Endothelial cell of umbilical vein (primary cell): ENCODE measurements at regions not wholly inside any gene's neighbourhood (a gene's known extent, or its start where the extent isn't known, plus 50 kb on each side); places are given as distances from the start of the nearest gene placed in this dataset.

Source experiments
- BruUV-seq: library from RNA; stranded (reverse); fragments of 400-500 nt; replicated peaks from 2 replicates; lab custom pipeline; 2021; lab: Mats Ljungman, UMichigan
- CTCF ChIA-PET: fragments of 300-600, 350-600 bp; sonication (Branson Sonifier 250); formaldehyde crosslinking; loops from one replicate; lab custom pipeline; 2021; ENCODE audit warnings: antibody characterized with exemption, inconsistent platforms; lab: Charles Lee
- POLR2A ChIA-PET: fragments of 300-600, 350-600 bp; sonication (Branson Sonifier 250); formaldehyde crosslinking; loops from one replicate; lab custom pipeline; 2021; ENCODE audit warnings: antibody characterized with exemption, inconsistent platforms; lab: Charles Lee
- DNase-seq: peaks from one replicate; pipeline ENCODE4 v3.0.0-alpha.2; 2011; ENCODE audit warnings: low read depth, low spot score
- FAIRE-seq: peaks from 2 replicates; lab custom pipeline; 2011; peaks lifted over from hg19 to GRCh38; lab: Jason Lieb, UNC
- H2AFZ ChIP-seq: 2 replicates; pipeline ENCODE4 v1.6.0; 2012; ENCODE audit warnings: low read depth, low read length, control low read depth, inconsistent platforms
- H3K27ac ChIP-seq: 2 replicates; pipeline ENCODE4 v1.5.1; 2011; ENCODE audit warnings: low read depth, mild to moderate bottlenecking, control low read depth, low read length, moderate library complexity; ENCODE audit not compliant: insufficient read depth
- H3K27me3 ChIP-seq, 2 experiments: 2 replicates each; pipeline versions ENCODE4 v1.6.0 to v1.6.1; 2011; ENCODE audit warnings: low read length in 2 of 2, mixed read lengths in 1 of 2; ENCODE audit not compliant: control insufficient read depth in 2 of 2, insufficient read depth in 2 of 2
- H3K36me3 ChIP-seq, 2 experiments: 2 replicates in 1 of 2; 3 replicates in 1 of 2; pipeline ENCODE4 v1.5.1; 2011; ENCODE audit warnings: low read length in 2 of 2, mild to moderate bottlenecking in 1 of 2, moderate library complexity in 1 of 2; ENCODE audit not compliant: control insufficient read depth in 2 of 2, insufficient read depth in 2 of 2; ENCODE audit errors: extremely low read depth in 1 of 2
- H3K4me1 ChIP-seq: 3 replicates; pipeline ENCODE4 v1.5.1; 2011; ENCODE audit warnings: mild to moderate bottlenecking, low read length; ENCODE audit not compliant: control insufficient read depth, insufficient read depth; ENCODE audit errors: extremely low read depth
- H3K4me2 ChIP-seq: 2 replicates; pipeline ENCODE4 v1.6.1; 2011; ENCODE audit warnings: low read length, control low read depth, mixed read lengths; ENCODE audit not compliant: insufficient read depth
- H3K4me3 ChIP-seq, 3 experiments: fragments of 200-600 bp in 1 of 3; sonication (generic), shearing (Covaris generic) in 1 of 3; replicated peaks in 1 of 3; 2 replicates each; pipeline ENCODE4 v1.5.1; 2011 to 2016; ENCODE audit warnings: control low read depth in 3 of 3, low read length in 3 of 3, mild to moderate bottlenecking in 2 of 3, inconsistent platforms in 1 of 3, low read depth in 1 of 3, moderate library complexity in 1 of 3; ENCODE audit not compliant: insufficient read depth in 1 of 3
- H3K79me2 ChIP-seq: 2 replicates; pipeline ENCODE4 v1.6.0; 2012; ENCODE audit warnings: low read length, inconsistent platforms; ENCODE audit not compliant: control insufficient read depth, insufficient read depth
- H3K9ac ChIP-seq: replicated peaks from 2 replicates; pipeline ENCODE3; 2011; ENCODE audit warnings: low read length, control low read depth; ENCODE audit not compliant: insufficient read depth; ENCODE audit errors: extremely low read depth
- H3K9me1 ChIP-seq: replicated peaks from 3 replicates; pipeline ENCODE4 v1.6.0; 2011; ENCODE audit warnings: mild to moderate bottlenecking, low read length; ENCODE audit not compliant: control insufficient read depth, insufficient read depth; ENCODE audit errors: extremely low read depth
- H3K9me3 ChIP-seq: replicated peaks from 2 replicates; pipeline ENCODE4 v1.5.1; 2012; ENCODE audit warnings: low read length, inconsistent platforms; ENCODE audit not compliant: control insufficient read depth, insufficient read depth
- H4K20me1 ChIP-seq: replicated peaks from 2 replicates; pipeline ENCODE3; 2011; ENCODE audit warnings: mild to moderate bottlenecking, low read length; ENCODE audit not compliant: control insufficient read depth, insufficient read depth; ENCODE audit errors: extremely low read depth
- CTCF ChIP-seq, 2 donors: IDR thresholded peaks; 1 replicate in 1 of 2; 2 replicates in 1 of 2; pipeline ENCODE4 v1.5.1; 2011; ENCODE audit warnings: low read length in 2 of 2, mild to moderate bottlenecking in 2 of 2, moderate library complexity in 2 of 2, control low read depth in 1 of 2, inconsistent platforms in 1 of 2, low read depth in 1 of 2; ENCODE audit not compliant: insufficient read depth in 1 of 2; ENCODE audit errors: extremely low read depth in 1 of 2
- EZH2 ChIP-seq: IDR thresholded peaks from 2 replicates; pipeline ENCODE4 v1.6.1; 2012; ENCODE audit warnings: borderline replicate concordance, low read depth, mild to moderate bottlenecking, moderate library complexity, low read length, inconsistent platforms; ENCODE audit not compliant: severe bottlenecking
- FOS ChIP-seq: IDR thresholded peaks from 2 replicates; pipeline ENCODE4 v1.6.1; 2011; ENCODE audit warnings: mild to moderate bottlenecking, low read length, moderate library complexity, borderline replicate concordance; ENCODE audit not compliant: insufficient read depth
- GATA2 ChIP-seq: IDR thresholded peaks from 2 replicates; pipeline ENCODE4 v1.7.0; 2011; ENCODE audit warnings: low read depth, mild to moderate bottlenecking, moderate library complexity, mixed read lengths, low read length; ENCODE audit not compliant: insufficient read length, insufficient read depth
- JUN ChIP-seq: IDR thresholded peaks from 2 replicates; pipeline ENCODE4 v1.6.1; 2011; ENCODE audit warnings: borderline replicate concordance, low read depth; ENCODE audit not compliant: insufficient read length, insufficient read depth
- MYC ChIP-seq: IDR thresholded peaks from one replicate; pipeline ENCODE4 v1.6.1; 2011; ENCODE audit warnings: mild to moderate bottlenecking, low read depth, low read length
- POLR2A ChIP-seq: IDR thresholded peaks from 2 replicates; pipeline ENCODE4 v1.6.1; 2012; ENCODE audit warnings: low read depth, mild to moderate bottlenecking, control low read depth, low read length
- POLR2AphosphoS5 ChIP-seq: IDR thresholded peaks from 2 replicates; pipeline ENCODE4 v1.6.1; 2012; ENCODE audit warnings: low read depth, mild to moderate bottlenecking, control low read depth, low read length, moderate library complexity; ENCODE audit not compliant: insufficient read depth
- dilution Hi-C: fragments of 300-500 bp; cut with MboI; formaldehyde crosslinking; loops from one replicate; pipeline ENCODE4 v1.15.0; 2019; ENCODE audit warnings: low sequenced_read_pairs; ENCODE audit not compliant: extremely low pct_ligation_motif_present
- intact Hi-C: fragments of 100-400 bp; cut with micrococcal nuclease; formaldehyde crosslinking; loops from one replicate; pipeline ENCODE4 v1.10.0; 2022
- TF ChIP-seq, protein P1 (sequence below): IDR thresholded peaks from 2 replicates; pipeline ENCODE4 v1.6.1; 2011; ENCODE audit not compliant: insufficient read depth, insufficient read length

DNA sequence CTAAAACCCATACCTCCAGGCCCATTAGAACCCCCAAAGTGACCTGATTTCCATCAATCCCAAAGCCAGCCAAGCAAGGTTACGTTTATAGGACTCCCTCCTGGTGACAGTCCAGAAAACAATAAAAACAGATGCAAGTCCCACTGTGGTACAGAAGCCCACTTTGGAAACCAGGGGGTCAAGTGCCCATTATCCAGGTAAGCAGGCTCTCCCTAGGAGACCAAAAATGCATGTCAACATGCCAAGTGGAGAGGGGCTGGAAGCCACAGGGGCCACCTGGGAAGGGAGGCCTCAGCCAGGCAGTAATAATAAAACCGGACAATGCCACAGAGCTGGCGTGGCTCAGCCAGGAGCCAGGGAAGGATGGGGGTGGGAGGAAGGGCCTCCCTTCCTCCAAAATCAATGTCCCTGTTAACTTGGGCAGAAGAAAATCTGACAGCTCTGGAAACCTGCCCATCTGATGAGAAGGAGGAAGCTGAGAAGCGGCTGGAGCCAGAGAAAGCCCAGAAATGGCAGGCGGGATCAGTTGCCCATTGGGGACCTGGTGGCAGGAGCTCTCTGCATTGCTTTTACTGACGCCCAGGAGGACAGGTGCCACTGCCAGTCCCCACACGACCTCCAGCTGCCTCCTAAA lies 160.4 kb downstream of the ZIC5 start:
- Histone ChIP-seq H3K9ac (no peak overlapping the region), H3K79me2 (no peaks in the 10 kb centered on the region), H3K4me2 (no peak overlapping the region), H4K20me1 (no peaks in the 10 kb centered on the region), H2AFZ (no peak overlapping the region), H3K36me3 (no peaks in the 10 kb centered on the region), H3K27ac (no peak overlapping the region), H3K4me1 (no peaks in the 10 kb centered on the region), H3K9me3 (no peaks in the 10 kb centered on the region), H3K9me1 (no peaks in the 10 kb centered on the region), H3K27me3 (no peaks in the 10 kb centered on the region), H3K4me3 (no peak overlapping the region)
- ChIA-PET CTCF (no interaction called here), POLR2A (no interaction called here)
- dilution Hi-C loops: no loop called here
- TF ChIP-seq POLR2AphosphoS5 (no peak), JUN (no peak), EZH2 (no peak), POLR2A (no peak), CTCF (IDR thresholded peaks at IDR 0.05; ENCODE audit: extremely low read depth in 1 of 2, insufficient read depth in 1 of 2, low read depth in 1 of 2, low read length in 2 of 2) (no peak), MYC (no peak), GATA2 (no peak), FOS (no peak)
- TF ChIP-seq, protein P1, sequence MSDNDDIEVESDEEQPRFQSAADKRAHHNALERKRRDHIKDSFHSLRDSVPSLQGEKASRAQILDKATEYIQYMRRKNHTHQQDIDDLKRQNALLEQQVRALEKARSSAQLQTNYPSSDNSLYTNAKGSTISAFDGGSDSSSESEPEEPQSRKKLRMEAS: no peak
- FAIRE-seq (no peak), DNase-seq (no peak)
- BruUV-seq: no TSS peak
- intact Hi-C loops: no loop called here
